HG03108 (cell line): ENCODE measurements at regions not wholly inside any gene's neighbourhood (a gene's known extent, or its start where the extent isn't known, plus 50 kb on each side); places are given as distances from the start of the nearest gene placed in this dataset.

Source experiments
- ATAC-seq: cut with Tn5 transposase; IDR thresholded peaks from one replicate; pipeline ENCODE4 v1.9.1; 2021; ENCODE audit warnings: moderate library complexity; ENCODE audit not compliant: unreplicated experiment

DNA sequence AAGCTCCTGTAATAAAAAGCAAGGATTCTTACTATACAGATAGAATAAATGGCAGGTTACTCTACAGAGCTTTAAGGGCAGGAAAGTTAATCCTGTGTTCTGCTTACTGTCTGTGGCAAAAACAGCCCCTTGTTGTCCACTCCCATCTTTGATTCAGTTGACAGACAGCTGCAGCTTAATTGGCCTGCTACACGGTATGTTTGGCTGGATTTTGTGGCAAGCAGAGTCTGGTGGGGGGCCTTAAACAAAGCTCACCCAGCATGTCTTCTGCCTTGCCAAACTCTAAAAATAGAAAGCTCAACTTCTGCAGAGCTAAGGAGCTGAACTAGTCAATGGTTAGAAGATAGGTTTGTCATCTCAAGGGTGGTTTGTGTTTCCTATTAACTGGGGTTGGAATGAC, 407.2 kb downstream of the HLX start:
- ATAC-seq, result no peak

DNA sequence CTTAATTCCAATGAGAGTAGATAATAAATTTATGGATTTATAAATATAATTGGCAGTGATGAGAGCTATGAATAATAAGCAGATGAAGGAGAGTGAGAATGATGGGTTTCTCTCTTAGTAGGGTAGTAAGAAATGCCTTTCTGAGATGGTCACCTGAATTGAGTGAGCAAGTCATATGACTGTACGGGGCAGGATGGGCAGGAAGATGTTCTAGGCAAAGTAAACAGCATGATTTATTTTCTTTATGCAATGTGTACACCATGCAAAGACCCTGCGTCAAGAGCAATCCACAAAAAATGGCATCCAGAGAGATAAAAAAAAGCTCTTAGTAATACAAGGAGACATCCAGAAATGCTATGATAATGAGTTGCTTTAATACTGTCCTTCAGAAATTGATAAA, 409.9 kb downstream of the HLX start:
- ATAC-seq, result no peak

GRCh38 chr1:221290669-221291068, 411.4 kb downstream of the HLX start:
- ATAC-seq, result no peak

DNA sequence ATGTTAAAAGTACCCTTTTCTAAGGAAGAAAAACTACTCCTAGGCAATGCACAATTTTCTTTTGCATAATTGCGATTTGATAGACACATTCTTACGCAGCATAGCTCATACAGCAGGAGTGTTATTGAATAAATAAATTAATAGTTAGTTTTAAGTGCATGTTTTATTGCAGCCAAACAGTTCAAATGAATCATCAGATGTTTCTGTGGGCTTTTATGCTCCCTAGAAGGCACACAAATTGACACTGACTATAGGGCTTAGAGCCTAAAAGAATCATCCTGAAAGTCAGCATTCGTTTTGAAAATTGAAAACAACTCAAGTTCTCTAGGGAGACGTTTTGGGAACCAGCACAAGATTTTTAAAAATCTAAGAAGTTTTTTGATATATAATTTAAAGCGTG, 411.9 kb downstream of the HLX start:
- no peak for ATAC-seq

GRCh38 chr1:221292652-221293051, 413.4 kb downstream of the HLX start:
- ATAC-seq, result no peak

- no peak for ATAC-seq
Measured at GRCh38 chr1:221294242-221294641, 415.0 kb downstream of the HLX start.

DNA sequence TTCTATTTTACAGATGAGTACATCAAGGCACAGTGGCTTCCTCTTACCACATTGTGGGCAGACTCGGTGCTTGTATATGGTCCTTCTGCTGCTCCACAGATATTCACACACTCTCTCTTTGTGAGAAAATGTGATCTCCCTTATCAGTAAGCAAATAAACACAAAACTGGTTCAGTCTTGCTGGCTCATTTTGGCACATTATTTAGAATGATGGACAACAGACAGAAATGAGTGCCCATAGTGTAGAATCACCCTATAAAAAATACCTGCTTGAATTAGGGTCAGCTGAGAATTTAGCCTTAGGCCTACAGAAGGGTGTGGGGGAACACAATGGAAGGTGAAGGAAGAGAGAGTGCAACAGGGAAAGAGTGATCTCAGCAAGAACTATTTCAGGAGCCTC, 423.1 kb downstream of the HLX start:
- no peak for ATAC-seq

DNA sequence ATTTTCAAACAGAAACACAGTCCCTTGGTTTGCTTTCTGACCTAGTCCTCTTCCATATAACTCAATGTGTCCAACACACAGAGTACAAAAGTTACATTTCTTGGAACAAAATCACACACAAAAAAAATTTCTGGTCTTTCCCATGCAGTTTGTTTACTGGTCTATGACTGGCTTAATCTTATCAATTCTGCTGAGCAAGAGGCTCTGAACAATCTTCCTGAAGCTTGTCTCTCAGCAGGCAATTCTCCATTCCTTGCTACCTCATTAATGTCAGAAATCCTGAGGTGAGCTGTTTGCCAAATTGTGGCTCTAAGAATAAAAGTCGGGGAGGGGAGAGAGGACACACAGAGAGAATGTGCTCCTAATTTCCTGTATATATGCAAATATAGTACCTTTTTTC, 423.6 kb downstream of the HLX start:
- ATAC-seq, result no peak

DNA sequence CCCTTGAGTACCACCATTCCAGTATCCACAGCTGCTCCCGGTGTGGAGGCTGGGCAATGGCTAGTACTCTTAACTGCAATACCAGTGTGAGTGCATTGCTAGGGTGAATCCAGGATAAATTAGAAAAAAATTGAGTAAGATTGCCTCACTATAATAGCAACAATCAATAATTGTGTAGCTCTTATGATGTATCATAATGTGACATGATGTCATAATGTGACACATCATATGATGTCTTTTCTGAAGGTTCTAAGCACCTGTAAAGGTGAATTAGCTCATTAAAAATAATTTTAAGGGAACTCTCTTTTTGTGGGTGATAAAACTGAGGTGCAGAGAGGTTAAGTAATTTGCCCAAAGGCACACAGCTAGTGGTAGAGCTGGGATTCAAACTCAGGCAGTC, 424.4 kb downstream of the HLX start:
- no peak for ATAC-seq

GRCh38 chr1:221306239-221306638, 427.0 kb downstream of the HLX start:
- ATAC-seq, result no peak

- ATAC-seq, result no peak
Measured at GRCh38 chr1:221308534-221309511, 429.6 kb downstream of the HLX start.

DNA sequence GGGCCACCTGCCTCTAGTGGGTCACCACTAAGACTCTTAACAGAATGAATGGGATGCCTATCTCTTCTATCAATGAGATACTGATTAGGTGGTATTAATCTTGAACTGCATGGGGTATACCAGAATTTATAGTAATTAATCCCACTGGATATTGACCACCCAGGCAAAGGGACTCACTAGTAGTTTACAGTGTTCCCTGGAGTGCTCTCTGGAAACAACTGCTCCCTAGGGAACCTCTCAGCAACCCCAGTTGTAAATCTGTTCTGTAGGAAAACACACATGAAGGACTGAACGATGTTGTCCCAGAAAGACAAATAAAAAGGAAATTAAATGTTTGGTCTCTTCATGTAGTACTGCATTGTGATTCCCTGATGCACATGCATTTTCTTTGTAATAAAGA, 430.5 kb downstream of the HLX start:
- ATAC-seq, result no peak

DNA sequence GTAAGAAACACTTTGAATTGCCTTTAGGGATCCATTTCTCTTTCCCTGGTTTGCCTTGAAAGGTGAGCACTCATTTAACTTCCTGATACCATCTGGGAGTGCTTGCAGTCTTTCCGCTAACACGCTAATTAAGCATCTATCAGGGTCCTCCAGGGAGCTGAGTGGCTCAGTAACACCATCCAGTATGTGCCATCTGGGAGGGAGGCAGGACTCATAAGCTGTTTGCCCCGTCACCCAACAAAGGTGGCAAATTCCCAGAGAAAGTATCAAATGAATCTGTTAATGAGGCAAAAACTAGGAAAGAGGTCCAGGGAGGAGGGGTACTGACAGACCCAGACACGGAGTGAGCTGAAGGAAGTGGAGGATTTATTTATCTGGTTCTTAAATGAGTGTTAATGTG, 430.9 kb downstream of the HLX start:
- no peak for ATAC-seq

GRCh38 chr1:221315330-221315729, 426.6 kb downstream of the DUSP10 start:
- ATAC-seq, result no peak

DNA sequence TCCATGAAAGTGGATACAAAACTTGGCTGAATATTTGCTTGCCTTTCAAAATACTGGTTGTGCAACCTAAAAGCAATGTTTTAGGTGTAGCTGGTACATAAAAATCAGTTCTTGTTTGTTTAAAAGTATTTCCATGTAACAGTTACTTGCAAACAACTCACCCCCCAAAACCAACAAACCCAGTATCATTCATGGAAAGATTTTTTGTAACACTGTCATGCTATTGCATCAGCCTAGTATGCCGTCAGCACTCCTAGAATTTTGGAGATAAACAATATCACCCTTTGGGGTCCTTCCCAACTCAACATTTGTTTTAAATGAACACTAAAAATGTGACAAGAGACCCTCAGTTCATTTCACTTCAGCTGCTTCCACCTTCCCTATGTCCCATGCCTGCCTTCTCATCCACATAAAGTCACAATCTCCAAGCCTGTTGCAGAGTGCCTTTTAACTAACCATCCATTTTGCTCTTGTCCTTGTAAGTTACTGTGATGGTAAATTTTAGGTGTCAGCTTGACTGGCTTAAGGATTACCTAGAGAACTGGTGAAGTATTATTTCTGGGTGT, 425.3 kb downstream of the DUSP10 start:
- ATAC-seq, result no peak

GRCh38 chr1:221317537-221317936, 424.4 kb downstream of the DUSP10 start:
- ATAC-seq, result no peak

GRCh38 chr1:221327954-221328353, 413.9 kb downstream of the DUSP10 start:
- ATAC-seq, result no peak

- no peak for ATAC-seq
Measured at GRCh38 chr1:221328371-221328770, 413.5 kb downstream of the DUSP10 start.

GRCh38 chr1:221331273-221332183, 410.4 kb downstream of the DUSP10 start:
- no peak for ATAC-seq

DNA sequence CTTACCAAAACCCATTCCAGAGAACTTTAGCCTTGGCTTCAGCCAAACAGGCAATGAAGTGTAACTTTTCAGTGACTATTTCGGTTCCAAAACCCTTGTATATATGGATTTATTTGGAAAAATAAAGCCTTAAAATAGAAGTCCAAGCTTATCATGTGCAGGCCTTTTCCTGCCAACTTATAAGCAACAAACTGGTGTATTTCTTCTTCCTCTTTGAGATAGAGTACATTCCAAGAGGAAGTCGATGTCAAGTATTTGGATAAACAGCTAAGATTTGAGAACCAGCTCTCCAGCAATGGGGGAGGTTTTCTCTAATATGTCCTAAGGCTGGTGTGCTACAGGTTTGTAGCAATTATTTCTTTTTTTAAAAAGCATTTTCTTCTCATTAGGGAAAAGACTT, 407.8 kb downstream of the DUSP10 start:
- ATAC-seq, result no peak
